Fibroblast of villous mesenchyme (primary cell): ENCODE measurements at regions not wholly inside any gene's neighbourhood (a gene's known extent, or its start where the extent isn't known, plus 50 kb on each side); places are given as distances from the start of the nearest gene placed in this dataset.
"Not testable (repeated sequence)": the region's sequence is repeated elsewhere in the genome, so short reads cannot be mapped to it uniquely, and the experiment has no call there.

Experiments
- DNase-seq: peaks from one replicate; pipeline ENCODE4 v3.0.0-alpha.2; 2010; ENCODE audit warnings: low read depth
- H3K4me3 ChIP-seq: 2 replicates; pipeline ENCODE4 v1.5.1; 2011; ENCODE audit warnings: low read depth, mild to moderate bottlenecking, low read length
- TF ChIP-seq, protein P1 (sequence below): IDR thresholded peaks from 2 replicates; pipeline ENCODE4 v1.5.1; 2012; ENCODE audit warnings: low read depth, mild to moderate bottlenecking, low read length; ENCODE audit not compliant: insufficient read depth

DNA sequence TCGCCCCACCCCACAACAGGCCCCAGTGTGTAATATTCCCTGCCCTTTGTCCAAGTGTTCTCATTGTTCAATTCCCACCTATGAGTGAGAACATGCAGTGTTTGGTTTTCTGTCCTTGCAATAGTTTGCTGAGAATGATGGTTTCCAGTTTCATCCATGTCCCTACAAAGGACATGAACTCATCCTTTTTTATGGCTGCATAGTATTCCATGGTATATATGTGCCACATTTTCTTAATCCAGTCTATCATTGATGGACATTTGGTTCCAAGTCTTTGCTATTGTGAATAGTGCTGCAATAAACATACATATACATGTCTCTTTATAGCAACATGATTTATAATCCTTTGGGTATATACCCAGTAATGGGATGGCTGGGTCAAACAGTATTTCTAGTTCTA, 132.7 kb downstream of the SNX10 start:
- DNase-seq, H3K4me3 ChIP-seq: not testable (repeated sequence)

DNA sequence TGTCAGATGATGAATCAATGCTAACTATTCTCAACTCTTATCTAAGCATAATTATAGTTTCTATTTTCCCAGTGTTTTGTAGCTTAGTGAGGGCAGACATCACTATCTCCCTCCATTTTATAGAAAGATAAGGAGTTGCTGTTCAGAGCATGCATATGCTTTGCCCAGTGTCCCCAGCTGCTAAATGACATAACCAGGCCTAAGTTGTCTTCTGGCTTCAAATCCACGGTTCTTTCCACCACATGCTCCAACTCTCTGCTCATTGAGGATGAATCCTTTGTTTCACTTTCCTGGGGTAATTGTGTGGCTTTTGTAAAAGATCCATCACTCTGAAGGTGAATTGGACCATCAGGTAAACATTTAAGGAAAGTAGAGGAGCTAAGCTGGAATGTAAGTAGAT, 134.0 kb downstream of the SNX10 start:
- TF ChIP-seq, protein P1, sequence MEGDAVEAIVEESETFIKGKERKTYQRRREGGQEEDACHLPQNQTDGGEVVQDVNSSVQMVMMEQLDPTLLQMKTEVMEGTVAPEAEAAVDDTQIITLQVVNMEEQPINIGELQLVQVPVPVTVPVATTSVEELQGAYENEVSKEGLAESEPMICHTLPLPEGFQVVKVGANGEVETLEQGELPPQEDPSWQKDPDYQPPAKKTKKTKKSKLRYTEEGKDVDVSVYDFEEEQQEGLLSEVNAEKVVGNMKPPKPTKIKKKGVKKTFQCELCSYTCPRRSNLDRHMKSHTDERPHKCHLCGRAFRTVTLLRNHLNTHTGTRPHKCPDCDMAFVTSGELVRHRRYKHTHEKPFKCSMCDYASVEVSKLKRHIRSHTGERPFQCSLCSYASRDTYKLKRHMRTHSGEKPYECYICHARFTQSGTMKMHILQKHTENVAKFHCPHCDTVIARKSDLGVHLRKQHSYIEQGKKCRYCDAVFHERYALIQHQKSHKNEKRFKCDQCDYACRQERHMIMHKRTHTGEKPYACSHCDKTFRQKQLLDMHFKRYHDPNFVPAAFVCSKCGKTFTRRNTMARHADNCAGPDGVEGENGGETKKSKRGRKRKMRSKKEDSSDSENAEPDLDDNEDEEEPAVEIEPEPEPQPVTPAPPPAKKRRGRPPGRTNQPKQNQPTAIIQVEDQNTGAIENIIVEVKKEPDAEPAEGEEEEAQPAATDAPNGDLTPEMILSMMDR: no peak
- no peak overlapping the region for H3K4me3 ChIP-seq
- DNase-seq: no peak

DNA sequence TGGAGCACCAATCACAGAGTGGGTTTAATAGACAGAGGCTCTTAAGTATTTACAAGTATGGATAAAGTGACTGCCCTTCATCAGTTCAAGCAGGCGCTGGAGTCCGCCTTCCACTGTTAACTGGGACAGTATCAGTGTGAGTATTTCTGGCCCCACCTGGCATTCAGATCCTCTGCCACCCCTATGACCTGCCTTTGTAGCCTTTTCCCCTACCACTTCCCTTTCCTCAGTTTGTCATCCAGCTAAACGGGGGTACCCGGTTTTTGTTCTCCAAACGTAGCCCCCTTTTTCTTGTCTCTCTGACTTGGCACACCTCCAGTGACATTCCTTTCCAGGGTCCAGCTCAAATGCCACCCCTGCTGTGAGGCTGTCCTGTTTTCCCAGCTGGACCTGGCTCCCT, 134.4 kb downstream of the SNX10 start:
- no peak for DNase-seq
- TF ChIP-seq, protein P1: no peak
- H3K4me3 ChIP-seq: no peak overlapping the region

DNA sequence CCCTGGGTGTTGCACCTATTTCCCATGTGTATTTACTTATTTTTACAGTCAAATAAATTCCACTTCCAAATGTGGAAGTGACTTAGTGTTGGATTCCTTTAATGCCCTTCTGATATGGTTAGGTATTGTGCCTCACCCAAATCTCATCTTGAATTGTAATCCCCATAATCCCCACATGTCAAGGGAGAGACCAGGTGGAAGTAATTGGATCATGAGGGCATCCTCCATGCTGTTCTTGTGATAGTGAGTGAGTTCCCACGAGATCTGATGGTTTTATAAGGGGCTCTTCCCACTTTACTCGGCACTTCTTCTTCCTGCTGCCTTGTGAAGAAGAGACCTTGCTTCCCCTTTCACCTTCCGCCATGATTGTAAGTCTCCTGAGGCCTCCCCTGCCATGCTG, 136.9 kb downstream of the SNX10 start:
- TF ChIP-seq, protein P1: no peak

DNA sequence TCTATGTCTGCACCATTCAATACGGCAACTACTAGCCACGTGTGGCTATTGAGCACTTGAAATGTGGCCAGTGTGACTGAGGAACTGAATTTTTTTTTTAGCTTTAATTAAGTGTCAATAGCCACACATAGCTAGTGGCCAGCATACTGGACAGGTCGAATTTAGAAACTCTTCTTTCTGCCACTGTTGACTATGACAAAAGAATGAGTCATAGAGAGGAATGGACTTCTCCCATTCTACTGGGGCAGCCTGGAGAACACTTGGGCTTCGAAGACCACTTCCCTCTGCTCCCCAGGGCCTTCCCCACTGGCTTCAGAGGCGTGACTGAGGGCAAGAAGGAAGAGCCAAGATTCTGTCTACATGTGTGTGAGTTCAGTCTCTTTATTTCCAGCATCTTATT, 137.5 kb downstream of the SNX10 start:
- TF ChIP-seq, protein P1: no peak
- no peak for DNase-seq

More for the DNA sequence above, 136.9 kb downstream of the SNX10 start:
- H3K4me3 ChIP-seq: no peak overlapping the region
- DNase-seq: no peak

DNA sequence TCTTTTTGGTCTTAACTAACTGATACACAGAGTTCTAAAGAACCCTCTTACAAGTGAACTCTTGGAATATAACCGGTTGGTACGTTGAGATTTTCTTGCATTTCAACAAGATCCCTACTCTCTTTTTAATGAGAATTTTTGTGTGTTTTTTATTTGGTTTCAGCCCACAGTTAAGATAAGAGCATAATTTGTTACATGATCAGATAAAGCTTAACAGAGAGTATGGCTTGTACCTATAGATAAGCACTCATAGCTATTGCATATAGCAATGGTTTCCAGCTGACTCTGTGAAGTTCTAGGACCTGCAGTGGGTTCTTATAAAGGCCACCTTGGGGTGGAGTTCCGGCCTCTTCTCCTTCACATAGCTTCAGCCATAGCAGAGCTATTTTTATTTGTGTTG, 143.3 kb downstream of the SNX10 start:
- DNase-seq: no peak
- no peak overlapping the region for H3K4me3 ChIP-seq
- TF ChIP-seq, protein P1: no peak

More for the DNA sequence above, 137.5 kb downstream of the SNX10 start:
- no peak overlapping the region for H3K4me3 ChIP-seq

DNA sequence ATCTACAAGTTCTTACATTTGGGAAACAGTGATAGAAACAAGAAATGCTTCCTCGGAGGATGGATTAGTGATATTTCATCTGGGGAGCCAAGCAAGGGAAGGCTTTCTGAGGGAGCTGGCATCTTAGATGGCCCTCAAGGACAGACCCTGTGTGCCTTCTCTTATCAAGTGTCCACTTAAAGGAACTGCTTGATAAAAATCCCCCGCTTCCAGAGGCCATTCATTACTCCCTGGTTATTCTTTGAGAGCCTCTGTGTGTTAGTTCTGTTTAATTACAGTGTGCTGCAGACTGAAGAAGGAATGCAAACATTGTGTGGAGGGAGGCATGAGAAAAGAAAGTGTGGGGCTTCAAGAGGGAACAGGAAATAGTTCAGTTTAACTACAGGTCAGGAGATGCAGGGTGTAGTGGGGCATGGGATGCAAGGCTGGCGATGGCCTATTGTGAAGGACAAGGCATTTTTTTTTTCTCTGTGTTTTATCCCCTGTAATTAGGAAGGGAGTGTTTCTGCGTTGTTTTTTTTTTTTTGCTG, 145.4 kb downstream of the SNX10 start:
- DNase-seq: no peak
- no peak overlapping the region for H3K4me3 ChIP-seq
- TF ChIP-seq, protein P1: no peak

DNA sequence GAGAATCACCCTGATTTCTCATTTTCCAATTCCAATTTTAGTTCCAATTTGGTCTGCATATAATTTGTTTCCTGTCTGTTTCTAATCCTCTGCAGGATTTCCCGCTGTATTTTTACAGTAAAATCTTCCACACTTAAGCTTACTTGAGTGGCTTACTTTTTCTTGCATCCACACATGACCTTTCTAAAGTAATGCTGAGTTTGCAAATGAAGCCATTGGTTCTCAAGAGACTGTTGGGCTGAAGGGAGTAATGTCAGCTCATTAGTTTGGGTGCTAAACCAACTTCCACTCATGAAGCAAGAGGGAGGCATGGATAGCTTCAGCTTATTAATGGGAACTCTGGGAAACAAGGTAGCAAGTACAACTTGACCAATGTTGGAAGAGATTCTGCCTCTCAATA, 146.4 kb downstream of the SNX10 start:
- no peak for DNase-seq
- TF ChIP-seq, protein P1: no peak
- no peak overlapping the region for H3K4me3 ChIP-seq
